HCT116 (cell line): ENCODE measurements at regions not wholly inside any gene's neighbourhood (a gene's known extent, or its start where the extent isn't known, plus 50 kb on each side); places are given as distances from the start of the nearest gene placed in this dataset.

Experiments used
- ATAC-seq: fragments of 200-7000 bp; cut with Tn5 transposase; 2 replicates; pipeline ENCODE4 v1.9.1; 2020; ENCODE audit warnings: mild to moderate bottlenecking, moderate library complexity
- BruUV-seq: library from RNA; stranded (reverse); fragments of 400-500 nt; replicated peaks from 2 replicates; lab custom pipeline; 2021; lab: Mats Ljungman, UMichigan
- CTCF ChIA-PET: fragments of 300-600 bp; sonication (Branson Sonifier 250); formaldehyde crosslinking; loops from one replicate; lab custom pipeline; 2021; ENCODE audit warnings: antibody characterized with exemption; lab: Charles Lee
- POLR2A ChIA-PET: fragments of 300-600, 350-600 bp; sonication (Branson Sonifier 250); formaldehyde crosslinking; loops from one replicate; lab custom pipeline; 2021; ENCODE audit warnings: antibody characterized with exemption; lab: Charles Lee
- RAD21 ChIA-PET, 2 experiments: fragments of 300-600 bp; sonication (Branson Sonifier 250); formaldehyde crosslinking; loops; one replicate each; lab custom pipeline; 2023; ENCODE audit warnings: low total read pairs in 2 of 2; ENCODE audit not compliant: uncharacterized antibody in 2 of 2, unreplicated experiment in 2 of 2, low non-redundant PET in 1 of 2; lab: Charles Lee
- DNase-seq: peaks from one replicate; pipeline ENCODE4 v3.0.0-alpha.2; 2010; ENCODE audit warnings: low read depth, low spot score
- H2AFZ ChIP-seq: fragments of 200-600 bp; shearing (Covaris generic), sonication (generic); 2 replicates; pipeline ENCODE4 v1.6.1; 2017; ENCODE audit warnings: low read depth, mixed run types, mixed read lengths, antibody characterized with exemption, low read length; ENCODE audit not compliant: poor library complexity, severe bottlenecking
- H3K27ac ChIP-seq: 2 replicates; pipeline ENCODE4 v1.5.1; 2012; ENCODE audit warnings: low read depth, low read length
- H3K27me3 ChIP-seq: fragments of 200-600 bp; sonication (generic); 2 replicates; pipeline ENCODE4 v1.6.1; 2016; ENCODE audit warnings: mixed run types, low read length, mixed read lengths; ENCODE audit not compliant: insufficient read depth
- H3K36me3 ChIP-seq, 2 experiments: fragments of 200-500 bp in 1 of 2; fragments of 200-600 bp in 1 of 2; sonication (Bioruptor generic) in 1 of 2; sonication (generic) in 1 of 2; 2 replicates each; pipeline versions ENCODE4 v1.5.1 to v1.6.1; 2014 to 2016; ENCODE audit warnings: low read length in 2 of 2, inconsistent platforms in 1 of 2, mixed read lengths in 1 of 2, mixed run types in 1 of 2; ENCODE audit not compliant: insufficient read depth in 2 of 2, control insufficient read depth in 1 of 2
- H3K4me1 ChIP-seq, 2 experiments: fragments of 200-600 bp in 1 of 2; sonication (generic) in 1 of 2; 2 replicates each; pipeline versions ENCODE4 v1.5.1 to v1.6.1; 2012 to 2017; ENCODE audit warnings: low read length in 2 of 2, inconsistent platforms in 1 of 2, mild to moderate bottlenecking in 1 of 2, mixed read lengths in 1 of 2, mixed run types in 1 of 2, moderate library complexity in 1 of 2; ENCODE audit not compliant: insufficient read depth in 2 of 2, control insufficient read depth in 1 of 2
- H3K4me2 ChIP-seq: fragments of 200-600 bp; sonication (generic); 2 replicates; pipeline ENCODE4 v1.6.1; 2017; ENCODE audit warnings: mixed run types, low read length, mixed read lengths
- H3K4me3 ChIP-seq, 2 experiments: fragments of 200-600 bp in 1 of 2; sonication (generic) in 1 of 2; replicated peaks in 1 of 2; 2 replicates each; pipeline ENCODE4 v1.5.1; 2011 to 2016; ENCODE audit warnings: low read length in 2 of 2, control low read depth in 1 of 2, low read depth in 1 of 2, mild to moderate bottlenecking in 1 of 2, mixed read lengths in 1 of 2, mixed run types in 1 of 2
- H3K79me2 ChIP-seq: fragments of 200-600 bp; sonication (generic); 2 replicates; pipeline ENCODE4 v1.6.1; 2017; ENCODE audit warnings: mild to moderate bottlenecking, mixed run types, low read length, moderate library complexity, mixed read lengths; ENCODE audit not compliant: insufficient read depth
- H3K9ac ChIP-seq: fragments of 200-600 bp; sonication (generic); 2 replicates; pipeline ENCODE4 v1.6.1; 2016; ENCODE audit warnings: low read length, mixed read lengths
- H3K9me2 ChIP-seq: fragments of 200-600 bp; sonication (generic), shearing (Covaris generic); 2 replicates; pipeline ENCODE4 v1.6.1; 2017; ENCODE audit warnings: mixed run types, mild to moderate bottlenecking, moderate library complexity; ENCODE audit not compliant: insufficient read depth
- H3K9me3 ChIP-seq, 2 experiments: fragments of 200-500 bp in 1 of 2; fragments of 200-600 bp in 1 of 2; sonication (Bioruptor generic) in 1 of 2; sonication (generic) in 1 of 2; 2 replicates each; pipeline ENCODE4 v1.6.1; 2014 to 2017; ENCODE audit warnings: low read length in 2 of 2, mixed read lengths in 2 of 2, inconsistent platforms in 1 of 2, low read depth in 1 of 2, mild to moderate bottlenecking in 1 of 2, mixed run types in 1 of 2, moderate library complexity in 1 of 2; ENCODE audit not compliant: control insufficient read depth in 1 of 2, insufficient read depth in 1 of 2
- H4K20me1 ChIP-seq: fragments of 200-600 bp; sonication (generic), shearing (Covaris generic); 2 replicates; pipeline ENCODE4 v1.6.1; 2017; ENCODE audit warnings: mixed run types, mild to moderate bottlenecking, moderate library complexity; ENCODE audit not compliant: insufficient read depth
- CEBPB ChIP-seq: IDR thresholded peaks from 2 replicates; pipeline ENCODE4 v1.6.1; 2012; ENCODE audit warnings: low read depth
- ELF1 ChIP-seq: IDR thresholded peaks from 2 replicates; pipeline ENCODE4 v1.6.1; 2012; ENCODE audit warnings: low read depth, borderline replicate concordance
- EZH2 ChIP-seq: fragments of 200-600 bp; sonication (generic); IDR thresholded peaks from 2 replicates; pipeline ENCODE4 v1.6.1; 2017; ENCODE audit warnings: antibody characterized with exemption, mixed run types
- JUND ChIP-seq: IDR thresholded peaks from 2 replicates; pipeline ENCODE4 v1.6.1; 2012
- POLR2A ChIP-seq: IDR thresholded peaks from 2 replicates; pipeline ENCODE4 v1.7.0; 2011; ENCODE audit warnings: borderline replicate concordance; ENCODE audit not compliant: insufficient read depth, insufficient read length; ENCODE audit errors: extremely low read depth
- RAD21 ChIP-seq: IDR thresholded peaks from 2 replicates; pipeline ENCODE4 v1.6.1; 2012; ENCODE audit warnings: low read depth, mild to moderate bottlenecking
- SIN3A ChIP-seq: IDR thresholded peaks from 2 replicates; pipeline ENCODE4 v1.6.1; 2012; ENCODE audit warnings: low read depth
- SP1 ChIP-seq: IDR thresholded peaks from 2 replicates; pipeline ENCODE4 v1.6.1; 2012; ENCODE audit warnings: low read depth
- SRF ChIP-seq: IDR thresholded peaks from 2 replicates; pipeline ENCODE4 v1.6.1; 2012; ENCODE audit warnings: low read depth
- TCF7L2 ChIP-seq: IDR thresholded peaks from 2 replicates; pipeline ENCODE4 v1.7.0; 2011; ENCODE audit warnings: borderline replicate concordance, inconsistent platforms; ENCODE audit not compliant: insufficient read depth, insufficient read length; ENCODE audit errors: extremely low read depth
- YY1 ChIP-seq: IDR thresholded peaks from 2 replicates; pipeline ENCODE4 v1.6.1; 2011; ENCODE audit warnings: low read length, low read depth, moderate library complexity, mild to moderate bottlenecking; ENCODE audit not compliant: insufficient replicate concordance; ENCODE audit errors: extremely low read depth
- ZFX ChIP-seq: fragments of 450-650 bp; IDR thresholded peaks from 2 replicates; pipeline ENCODE4 v1.6.1; 2017
- ZNF274 ChIP-seq: fragments of 200-500 bp; sonication (Bioruptor generic); IDR thresholded peaks from 2 replicates; pipeline ENCODE4 v1.6.1; 2014; ENCODE audit warnings: mild to moderate bottlenecking, low read depth, low read length, inconsistent platforms
- intact Hi-C: fragments of 100-400 bp; cut with micrococcal nuclease; formaldehyde crosslinking; loops from 2 replicates; pipeline ENCODE4 v1.10.0; 2022
- TF ChIP-seq, protein P1 (sequence below): IDR thresholded peaks from 2 replicates; pipeline ENCODE4 v1.6.1; 2012
- TF ChIP-seq, protein P2 (sequence below), 3 experiments: fragments of 200-600 bp in 1 of 3; sonication (generic) in 1 of 3; IDR thresholded peaks in 2 of 3; conservative IDR thresholded peaks in 1 of 3; 2 replicates each; pipeline ENCODE4 v1.5.1; 2012 to 2017; ENCODE audit warnings: low read depth in 2 of 3, low read length in 2 of 3, antibody characterized with exemption in 1 of 3, borderline replicate concordance in 1 of 3, control low read depth in 1 of 3, mild to moderate bottlenecking in 1 of 3, mixed read lengths in 1 of 3, mixed run types in 1 of 3, moderate library complexity in 1 of 3; ENCODE audit not compliant: insufficient read depth in 1 of 3
- TF ChIP-seq, protein P3 (sequence below): IDR thresholded peaks from 2 replicates; pipeline ENCODE4 v1.6.1; 2011; ENCODE audit warnings: mild to moderate bottlenecking, low read length, moderate library complexity; ENCODE audit not compliant: insufficient replicate concordance; ENCODE audit errors: extremely low read depth
- TF ChIP-seq, protein P4 (sequence below): IDR thresholded peaks from 2 replicates; pipeline ENCODE4 v1.6.1; 2012

DNA sequence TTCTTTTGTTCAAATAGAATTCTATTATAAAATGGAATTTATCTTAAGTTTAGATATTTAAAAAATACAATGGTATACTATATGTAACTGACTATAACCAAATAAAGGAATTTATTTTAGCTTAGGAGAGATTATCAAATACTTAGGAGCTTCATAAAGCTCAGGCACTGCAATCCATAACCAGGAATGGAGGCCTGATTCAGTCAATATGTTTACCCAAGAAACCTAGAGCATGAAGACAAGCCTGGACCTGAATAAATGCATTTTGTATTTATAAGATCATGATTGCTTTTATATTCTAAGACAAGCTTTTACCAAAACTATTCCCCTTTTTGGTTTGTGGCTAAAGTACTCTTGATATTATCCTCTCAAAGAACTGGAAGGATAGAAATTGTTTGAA, 742.6 kb downstream of the FAT4 start (continued):
- TF ChIP-seq, protein P1, sequence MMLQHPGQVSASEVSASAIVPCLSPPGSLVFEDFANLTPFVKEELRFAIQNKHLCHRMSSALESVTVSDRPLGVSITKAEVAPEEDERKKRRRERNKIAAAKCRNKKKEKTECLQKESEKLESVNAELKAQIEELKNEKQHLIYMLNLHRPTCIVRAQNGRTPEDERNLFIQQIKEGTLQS: no peak
- no peak for TF ChIP-seq ZFX
- no peak for TF ChIP-seq ELF1
- TF ChIP-seq, protein P2, sequence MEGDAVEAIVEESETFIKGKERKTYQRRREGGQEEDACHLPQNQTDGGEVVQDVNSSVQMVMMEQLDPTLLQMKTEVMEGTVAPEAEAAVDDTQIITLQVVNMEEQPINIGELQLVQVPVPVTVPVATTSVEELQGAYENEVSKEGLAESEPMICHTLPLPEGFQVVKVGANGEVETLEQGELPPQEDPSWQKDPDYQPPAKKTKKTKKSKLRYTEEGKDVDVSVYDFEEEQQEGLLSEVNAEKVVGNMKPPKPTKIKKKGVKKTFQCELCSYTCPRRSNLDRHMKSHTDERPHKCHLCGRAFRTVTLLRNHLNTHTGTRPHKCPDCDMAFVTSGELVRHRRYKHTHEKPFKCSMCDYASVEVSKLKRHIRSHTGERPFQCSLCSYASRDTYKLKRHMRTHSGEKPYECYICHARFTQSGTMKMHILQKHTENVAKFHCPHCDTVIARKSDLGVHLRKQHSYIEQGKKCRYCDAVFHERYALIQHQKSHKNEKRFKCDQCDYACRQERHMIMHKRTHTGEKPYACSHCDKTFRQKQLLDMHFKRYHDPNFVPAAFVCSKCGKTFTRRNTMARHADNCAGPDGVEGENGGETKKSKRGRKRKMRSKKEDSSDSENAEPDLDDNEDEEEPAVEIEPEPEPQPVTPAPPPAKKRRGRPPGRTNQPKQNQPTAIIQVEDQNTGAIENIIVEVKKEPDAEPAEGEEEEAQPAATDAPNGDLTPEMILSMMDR (IDR thresholded peaks at IDR 0.05 in 2 of 3, conservative IDR thresholded peaks at IDR 0.05 in 1 of 3; ENCODE audit: borderline replicate concordance in 1 of 3, insufficient read depth in 1 of 3, low read depth in 2 of 3, low read length in 2 of 3): no peak
- no peak for TF ChIP-seq YY1

DNA sequence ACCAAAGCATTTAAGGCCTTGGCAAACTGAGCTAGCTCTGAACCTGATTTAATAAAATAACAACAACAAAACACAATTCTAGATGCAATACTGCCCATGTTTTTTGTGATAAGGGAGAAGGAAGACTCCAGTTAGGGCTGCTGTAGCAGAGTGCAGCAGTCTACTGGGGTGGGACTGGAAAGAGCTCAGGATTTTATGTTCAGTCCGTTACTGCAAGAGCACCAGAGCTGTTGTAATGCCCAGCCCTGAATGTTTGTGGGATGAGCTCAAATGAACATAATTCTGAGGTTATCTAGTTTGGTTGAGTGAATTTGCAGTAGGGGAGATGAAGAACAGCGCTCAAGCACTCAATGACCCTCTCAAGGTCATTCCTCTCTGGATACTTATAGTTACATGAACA, 743.8 kb downstream of the FAT4 start:
- intact Hi-C loops: no loop called here
- no peaks in the 10 kb centered on the region for H3K79me2 ChIP-seq
- no peaks in the 10 kb centered on the region for H3K4me1 ChIP-seq
- POLR2A ChIA-PET: no interaction called here
- DNase-seq: no peak
- CTCF ChIA-PET: no interaction called here
- no peaks in the 10 kb centered on the region for H3K9me2 ChIP-seq
- H3K4me3 ChIP-seq: no peak overlapping the region
- H3K36me3 ChIP-seq: no peaks in the 10 kb centered on the region
- no peak overlapping the region for H3K9ac ChIP-seq
- H4K20me1 ChIP-seq: no peaks in the 10 kb centered on the region
- ATAC-seq: no peak
- RAD21 ChIA-PET: no interaction called here
- H3K4me2 ChIP-seq: no peak overlapping the region
- TF ChIP-seq, protein P1: no peak
- TF ChIP-seq, protein P3, sequence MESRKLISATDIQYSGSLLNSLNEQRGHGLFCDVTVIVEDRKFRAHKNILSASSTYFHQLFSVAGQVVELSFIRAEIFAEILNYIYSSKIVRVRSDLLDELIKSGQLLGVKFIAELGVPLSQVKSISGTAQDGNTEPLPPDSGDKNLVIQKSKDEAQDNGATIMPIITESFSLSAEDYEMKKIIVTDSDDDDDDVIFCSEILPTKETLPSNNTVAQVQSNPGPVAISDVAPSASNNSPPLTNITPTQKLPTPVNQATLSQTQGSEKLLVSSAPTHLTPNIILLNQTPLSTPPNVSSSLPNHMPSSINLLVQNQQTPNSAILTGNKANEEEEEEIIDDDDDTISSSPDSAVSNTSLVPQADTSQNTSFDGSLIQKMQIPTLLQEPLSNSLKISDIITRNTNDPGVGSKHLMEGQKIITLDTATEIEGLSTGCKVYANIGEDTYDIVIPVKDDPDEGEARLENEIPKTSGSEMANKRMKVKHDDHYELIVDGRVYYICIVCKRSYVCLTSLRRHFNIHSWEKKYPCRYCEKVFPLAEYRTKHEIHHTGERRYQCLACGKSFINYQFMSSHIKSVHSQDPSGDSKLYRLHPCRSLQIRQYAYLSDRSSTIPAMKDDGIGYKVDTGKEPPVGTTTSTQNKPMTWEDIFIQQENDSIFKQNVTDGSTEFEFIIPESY: no peak
- TF ChIP-seq SP1 (no peak), SRF (no peak), ELF1 (no peak), ZFX (no peak), TCF7L2 (no peak), SIN3A (no peak), EZH2 (no peak), RAD21 (no peak), JUND (no peak), CEBPB (no peak), POLR2A (no peak), ZNF274 (no peak)
- TF ChIP-seq, protein P4, sequence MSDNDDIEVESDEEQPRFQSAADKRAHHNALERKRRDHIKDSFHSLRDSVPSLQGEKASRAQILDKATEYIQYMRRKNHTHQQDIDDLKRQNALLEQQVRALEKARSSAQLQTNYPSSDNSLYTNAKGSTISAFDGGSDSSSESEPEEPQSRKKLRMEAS: no peak
- TF ChIP-seq, protein P2 (IDR thresholded peaks at IDR 0.05 in 2 of 3, conservative IDR thresholded peaks at IDR 0.05 in 1 of 3; ENCODE audit: borderline replicate concordance in 1 of 3, insufficient read depth in 1 of 3, low read depth in 2 of 3, low read length in 2 of 3): no peak
- no TSS peak for BruUV-seq
- no peak overlapping the region for H2AFZ ChIP-seq
- H3K27me3 ChIP-seq: no peaks in the 10 kb centered on the region
- no peaks in the 10 kb centered on the region for H3K9me3 ChIP-seq
- H3K27ac ChIP-seq: no peak overlapping the region
